NB4 (cell line): ENCODE measurements at regions not wholly inside any gene's neighbourhood (a gene's known extent, or its start where the extent isn't known, plus 50 kb on each side); places are given as distances from the start of the nearest gene placed in this dataset.

Source experiments
- DNase-seq: peaks from one replicate; pipeline ENCODE4 v3.0.0; 2010; ENCODE audit warnings: low read depth
- H3K4me3 ChIP-seq: one replicate; pipeline ENCODE4 v1.5.1; 2011; ENCODE audit warnings: mild to moderate bottlenecking, low read depth, low read length, moderate library complexity
- MYC ChIP-seq: IDR thresholded peaks from 2 replicates; pipeline ENCODE4 v1.6.1; 2011; ENCODE audit warnings: low read depth, low read length
- POLR2A ChIP-seq: IDR thresholded peaks from 2 replicates; pipeline ENCODE4 v1.6.1; 2011; ENCODE audit warnings: mild to moderate bottlenecking; ENCODE audit not compliant: insufficient read length; ENCODE audit errors: extremely low read depth
- TF ChIP-seq, protein P1 (sequence below): IDR thresholded peaks from one replicate; pipeline ENCODE4 v1.5.1; 2012; ENCODE audit warnings: low read depth, low read length
- TF ChIP-seq, protein P2 (sequence below): IDR thresholded peaks from 2 replicates; pipeline ENCODE4 v1.6.1; 2011; ENCODE audit warnings: low read depth, low read length

DNA sequence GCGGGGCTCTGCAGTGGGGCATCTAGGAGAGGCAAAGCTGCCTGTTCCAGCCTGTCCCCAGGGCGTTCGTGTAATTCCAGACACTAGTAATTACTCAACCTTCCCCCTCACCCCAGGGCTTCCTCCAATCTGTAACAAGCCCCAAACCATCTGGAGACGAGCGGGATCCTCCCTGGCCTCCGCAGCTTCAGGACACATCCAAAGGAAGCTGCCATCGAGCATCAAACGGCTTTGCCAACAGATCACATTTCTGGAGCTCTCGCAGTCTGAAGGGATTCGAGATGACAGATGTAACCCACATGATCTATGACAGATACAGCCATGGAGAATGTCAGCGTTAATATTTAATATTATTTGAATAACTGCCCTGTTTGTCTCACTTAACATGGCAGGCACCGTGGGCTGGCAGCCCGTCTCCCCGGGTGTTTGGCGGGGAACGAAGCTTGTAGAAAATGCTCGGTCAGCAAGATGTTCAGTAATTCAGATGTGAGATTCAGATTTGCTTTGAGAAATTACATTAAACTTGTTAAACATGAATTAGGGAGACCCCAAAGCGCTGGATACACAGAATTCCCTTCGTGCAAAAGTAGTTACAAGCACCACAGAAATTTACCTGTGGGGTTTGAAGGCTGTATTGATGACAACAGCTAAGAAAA, 108.5 kb upstream of the C7orf33 start:
- no peak for DNase-seq
- TF ChIP-seq, protein P1, sequence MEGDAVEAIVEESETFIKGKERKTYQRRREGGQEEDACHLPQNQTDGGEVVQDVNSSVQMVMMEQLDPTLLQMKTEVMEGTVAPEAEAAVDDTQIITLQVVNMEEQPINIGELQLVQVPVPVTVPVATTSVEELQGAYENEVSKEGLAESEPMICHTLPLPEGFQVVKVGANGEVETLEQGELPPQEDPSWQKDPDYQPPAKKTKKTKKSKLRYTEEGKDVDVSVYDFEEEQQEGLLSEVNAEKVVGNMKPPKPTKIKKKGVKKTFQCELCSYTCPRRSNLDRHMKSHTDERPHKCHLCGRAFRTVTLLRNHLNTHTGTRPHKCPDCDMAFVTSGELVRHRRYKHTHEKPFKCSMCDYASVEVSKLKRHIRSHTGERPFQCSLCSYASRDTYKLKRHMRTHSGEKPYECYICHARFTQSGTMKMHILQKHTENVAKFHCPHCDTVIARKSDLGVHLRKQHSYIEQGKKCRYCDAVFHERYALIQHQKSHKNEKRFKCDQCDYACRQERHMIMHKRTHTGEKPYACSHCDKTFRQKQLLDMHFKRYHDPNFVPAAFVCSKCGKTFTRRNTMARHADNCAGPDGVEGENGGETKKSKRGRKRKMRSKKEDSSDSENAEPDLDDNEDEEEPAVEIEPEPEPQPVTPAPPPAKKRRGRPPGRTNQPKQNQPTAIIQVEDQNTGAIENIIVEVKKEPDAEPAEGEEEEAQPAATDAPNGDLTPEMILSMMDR: no peak
- no peak for TF ChIP-seq POLR2A
- TF ChIP-seq, protein P2, sequence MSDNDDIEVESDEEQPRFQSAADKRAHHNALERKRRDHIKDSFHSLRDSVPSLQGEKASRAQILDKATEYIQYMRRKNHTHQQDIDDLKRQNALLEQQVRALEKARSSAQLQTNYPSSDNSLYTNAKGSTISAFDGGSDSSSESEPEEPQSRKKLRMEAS: no peak
- no peak for TF ChIP-seq MYC
- H3K4me3 ChIP-seq: no peak overlapping the region

DNA sequence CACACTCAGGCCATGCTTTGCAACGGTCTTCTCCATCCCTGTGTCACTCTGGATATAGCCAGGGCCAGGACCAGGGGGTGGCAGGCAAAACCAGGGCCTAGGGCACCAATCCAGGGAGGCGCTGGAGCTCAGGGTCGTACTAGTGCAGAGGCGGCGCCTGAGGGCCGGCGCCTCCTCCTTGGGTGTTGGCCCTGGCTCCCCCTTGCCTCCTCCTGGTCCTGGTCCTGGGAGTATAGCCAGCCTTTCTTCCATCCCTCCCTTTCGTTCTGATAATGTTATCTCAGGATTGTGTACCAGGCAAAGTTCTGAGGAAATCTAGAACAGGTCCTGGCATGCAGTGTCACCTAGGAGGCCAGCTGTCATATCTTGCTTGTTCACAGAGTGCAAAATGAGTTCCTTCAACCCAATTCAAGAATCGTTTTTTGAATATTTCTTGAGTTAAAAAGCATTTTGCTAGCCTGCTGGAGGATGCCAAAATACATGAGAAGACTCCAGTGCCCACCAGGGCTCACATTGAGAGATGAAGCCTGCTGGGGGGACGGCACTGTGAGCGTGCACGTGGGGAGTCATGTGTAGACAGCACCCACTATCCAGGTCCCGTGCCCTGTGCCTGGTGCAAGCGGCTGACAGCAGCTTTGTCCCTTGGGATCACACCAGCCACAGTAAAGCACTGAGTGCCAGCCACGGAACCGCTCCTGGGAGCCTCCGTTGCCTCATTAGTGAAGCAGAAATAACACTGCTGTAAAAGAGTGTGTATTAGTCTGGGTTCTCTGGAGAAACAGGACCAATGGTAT, 106.9 kb upstream of the C7orf33 start:
- TF ChIP-seq POLR2A (no peak), MYC (no peak)
- TF ChIP-seq, protein P1: no peak
- TF ChIP-seq, protein P2: no peak
- H3K4me3 ChIP-seq: no peak overlapping the region
- no peak for DNase-seq

DNA sequence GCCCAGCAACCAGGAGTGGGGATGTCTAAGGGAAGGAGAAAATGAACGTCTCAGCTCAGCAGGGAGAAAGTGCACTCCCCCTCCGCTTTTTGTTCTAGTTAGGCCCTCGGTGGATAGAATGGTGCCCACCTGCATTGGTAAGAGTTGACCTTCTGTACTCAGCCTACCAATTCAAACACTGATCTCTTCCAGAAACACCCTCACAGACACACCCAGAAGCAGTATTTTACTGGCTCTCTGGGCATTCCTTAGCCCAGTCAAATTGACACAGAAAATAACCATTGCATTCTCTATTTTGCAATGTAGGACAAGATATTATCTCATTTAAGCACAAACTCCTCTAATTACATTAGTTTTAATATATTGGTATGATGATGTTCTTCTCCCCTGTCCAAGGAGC, 106.1 kb upstream of the C7orf33 start:
- TF ChIP-seq, protein P1: no peak
- TF ChIP-seq, protein P2: no peak
- TF ChIP-seq MYC (no peak), POLR2A (no peak)
- DNase-seq: no peak
- H3K4me3 ChIP-seq: no peak overlapping the region

DNA sequence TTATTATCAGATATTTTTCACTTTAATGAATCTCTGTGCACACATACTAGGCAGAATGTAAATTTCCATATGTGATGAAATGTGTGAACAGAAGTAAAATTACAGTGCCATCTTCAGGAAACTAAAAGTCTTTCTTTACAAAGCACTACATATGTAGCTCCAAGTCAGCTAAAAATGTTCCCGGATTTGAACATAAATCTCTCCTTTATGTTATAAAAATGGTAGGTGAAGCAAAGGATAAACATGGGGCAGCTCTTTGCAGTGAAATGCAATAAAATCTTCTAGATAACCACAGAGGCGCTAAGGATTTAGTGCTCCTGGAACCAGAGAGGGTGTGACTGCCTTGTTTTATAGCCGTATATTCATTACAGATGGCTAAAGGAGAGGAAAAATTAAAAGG, 104.9 kb upstream of the C7orf33 start:
- no peak overlapping the region for H3K4me3 ChIP-seq
- TF ChIP-seq MYC: no peak
- no peak for TF ChIP-seq POLR2A
- TF ChIP-seq, protein P1: no peak
- TF ChIP-seq, protein P2: no peak
- DNase-seq: no peak

DNA sequence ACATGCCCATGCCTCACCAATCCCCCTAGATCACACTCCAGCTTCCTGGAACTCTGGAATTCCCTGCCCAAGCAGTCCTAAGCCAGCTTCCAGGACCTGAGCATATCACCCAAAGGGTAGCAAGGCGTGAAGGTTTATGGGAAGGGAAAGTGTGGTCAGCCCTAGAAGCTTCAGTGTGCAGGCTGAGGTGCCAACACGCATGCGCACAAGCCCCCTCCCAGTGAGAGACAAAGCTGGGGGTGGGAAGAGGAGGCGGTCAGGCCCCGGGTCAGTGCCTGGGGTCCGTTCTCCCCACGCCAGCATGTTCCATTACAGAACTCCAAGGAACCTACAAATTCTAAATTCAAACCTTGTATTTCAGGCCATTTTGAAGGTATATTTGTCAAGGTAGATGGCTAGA, 103.6 kb upstream of the C7orf33 start:
- no peak overlapping the region for H3K4me3 ChIP-seq
- TF ChIP-seq, protein P1: no peak
- TF ChIP-seq, protein P2: no peak
- TF ChIP-seq MYC (no peak), POLR2A (no peak)
- DNase-seq: no peak
